Lower leg skin (tissue), 3 donors: ENCODE measurements at regions not wholly inside any gene's neighbourhood (a gene's known extent, or its start where the extent isn't known, plus 50 kb on each side); places are given as distances from the start of the nearest gene placed in this dataset.

Experiments used
- CTCF ChIP-seq, 3 donors: fragments of 450-650 bp; IDR thresholded peaks; one replicate each; pipeline ENCODE4 v1.5.1; 2016; ENCODE audit warnings: antibody characterized with exemption in 3 of 3, mild to moderate bottlenecking in 3 of 3, moderate library complexity in 2 of 3
- POLR2A ChIP-seq, 2 donors: fragments of 450-650 bp; IDR thresholded peaks; one replicate each; pipeline ENCODE4 v1.6.1; 2016 to 2017; ENCODE audit warnings: antibody characterized with exemption in 2 of 2, mild to moderate bottlenecking in 1 of 2, moderate library complexity in 1 of 2

- TF ChIP-seq CTCF (IDR thresholded peaks at IDR 0.05), result no peak
- TF ChIP-seq POLR2A (IDR thresholded peaks at IDR 0.05), result no peak
These were observed 168.7 kb upstream of the RSPO3 start for GRCh38 chr6:126949786-126950185.
